Muscle of leg (tissue), 3 donors: ENCODE measurements at regions not wholly inside any gene's neighbourhood (a gene's known extent, or its start where the extent isn't known, plus 50 kb on each side); places are given as distances from the start of the nearest gene placed in this dataset.

ENCODE experiments used
- DNase-seq: peaks from one replicate; pipeline ENCODE4 v3.0.0; 2013
- H3K27ac ChIP-seq: one replicate; pipeline ENCODE4 v1.5.1; 2013; ENCODE audit warnings: mild to moderate bottlenecking, low read length, control low read depth
- H3K27me3 ChIP-seq: one replicate; pipeline ENCODE4 v1.6.1; 2013; ENCODE audit warnings: low read length; ENCODE audit not compliant: control insufficient read depth, insufficient read depth
- H3K36me3 ChIP-seq: one replicate; pipeline ENCODE4 v1.6.1; 2013; ENCODE audit warnings: low read length; ENCODE audit not compliant: control insufficient read depth, insufficient read depth
- H3K4me1 ChIP-seq: one replicate; pipeline ENCODE4 v1.6.1; 2013; ENCODE audit warnings: low read length; ENCODE audit not compliant: control insufficient read depth, insufficient read depth
- H3K4me3 ChIP-seq: one replicate; pipeline ENCODE4 v1.5.1; 2013; ENCODE audit warnings: low read length, control low read depth
- H3K9me3 ChIP-seq: replicated peaks from 2 replicates; pipeline ENCODE4 v1.6.1; 2013; ENCODE audit warnings: low read depth, low read length; ENCODE audit not compliant: control insufficient read depth
- WGBS: methylation state at CpG from one replicate; pipeline ENCODE4 v1.1.5; 2013; ENCODE audit warnings: missing lambda C conversion rate; ENCODE audit not compliant: insufficient coverage; 5-methylcytosine and 5-hydroxymethylcytosine counted together

DNA sequence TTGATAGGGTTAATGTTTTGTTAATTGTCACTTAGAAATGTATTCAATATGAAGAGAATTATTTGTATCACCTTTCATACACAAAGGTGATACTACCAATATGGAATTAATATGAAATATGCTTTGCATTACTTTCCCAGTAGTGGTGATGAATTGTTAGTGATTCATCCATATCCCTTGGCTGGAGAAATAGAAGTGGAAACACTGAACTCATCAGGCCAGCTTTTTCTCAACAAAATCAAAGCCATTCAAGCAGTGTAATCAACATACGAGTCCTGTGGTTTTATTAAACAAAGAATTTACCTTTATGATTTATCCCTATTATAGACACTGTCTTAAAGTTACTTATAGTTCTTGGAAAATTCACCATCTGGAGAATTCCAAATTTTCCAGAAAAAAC is 264.0 kb upstream of the MEF2C start:
- no CpG with 5 or more reads among the region's 1 CpG for WGBS
- Histone ChIP-seq H3K27ac (no peak overlapping the region), H3K27me3 (no peaks in the 10 kb centered on the region), H3K4me1 (no peaks in the 10 kb centered on the region), H3K4me3 (no peak overlapping the region), H3K9me3 (no peaks in the 10 kb centered on the region), H3K36me3 (no peaks in the 10 kb centered on the region)
- peak; percentile 23 for DNase-seq

DNA sequence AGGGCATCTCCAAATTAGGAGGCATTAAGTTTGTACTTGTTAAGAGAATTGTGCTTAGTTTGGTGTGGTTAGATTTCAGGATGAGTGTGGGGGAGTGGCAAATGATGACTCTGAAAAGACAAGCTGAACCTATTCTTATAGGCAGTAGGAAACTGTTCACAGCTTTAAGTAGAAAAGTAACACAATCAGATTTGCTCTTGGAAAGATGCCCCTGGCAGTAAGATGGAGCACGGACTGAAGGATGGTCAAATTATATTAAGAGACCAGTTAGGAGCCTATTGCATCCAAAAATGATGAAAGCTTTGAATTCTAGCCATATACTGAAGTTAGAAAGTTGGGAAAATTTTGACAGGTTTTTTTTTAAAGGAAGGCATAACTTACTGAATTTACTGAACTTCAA is 254.2 kb upstream of the MEF2C start:
- Histone ChIP-seq H3K9me3 (no peaks in the 10 kb centered on the region), H3K27ac (no peak overlapping the region), H3K4me3 (no peak overlapping the region), H3K4me1 (no peaks in the 10 kb centered on the region), H3K36me3 (no peaks in the 10 kb centered on the region), H3K27me3 (no peaks in the 10 kb centered on the region)
- WGBS: no CpG with 5 or more reads among the region's 1 CpG
- DNase-seq: no peak

DNA sequence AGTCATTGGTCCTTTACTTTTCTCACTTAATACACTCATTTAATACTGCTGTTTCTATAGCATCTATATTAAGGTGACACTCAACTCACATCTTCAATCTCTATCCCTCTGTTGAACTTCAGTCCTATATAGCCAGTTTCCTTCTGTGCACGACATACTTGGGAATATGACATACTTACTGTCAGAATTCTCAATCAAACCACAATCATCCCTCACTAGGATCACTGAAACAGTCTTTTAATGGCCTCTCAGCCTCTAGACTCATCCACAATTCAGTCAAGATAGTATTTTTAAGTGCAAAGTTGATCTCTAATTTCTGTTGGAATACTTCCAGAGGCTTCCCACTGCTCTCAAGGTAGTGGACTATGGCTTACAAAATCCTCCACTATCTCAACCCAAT is 251.0 kb upstream of the MEF2C start:
- H3K36me3 ChIP-seq: no peaks in the 10 kb centered on the region
- H3K4me3 ChIP-seq: no peak overlapping the region
- DNase-seq: no peak
- no peaks in the 10 kb centered on the region for H3K9me3 ChIP-seq
- no peaks in the 10 kb centered on the region for H3K4me1 ChIP-seq
- no peaks in the 10 kb centered on the region for H3K27me3 ChIP-seq
- 86% methylated on average over 1 of the region's 1 CpG for WGBS
- no peak overlapping the region for H3K27ac ChIP-seq

DNA sequence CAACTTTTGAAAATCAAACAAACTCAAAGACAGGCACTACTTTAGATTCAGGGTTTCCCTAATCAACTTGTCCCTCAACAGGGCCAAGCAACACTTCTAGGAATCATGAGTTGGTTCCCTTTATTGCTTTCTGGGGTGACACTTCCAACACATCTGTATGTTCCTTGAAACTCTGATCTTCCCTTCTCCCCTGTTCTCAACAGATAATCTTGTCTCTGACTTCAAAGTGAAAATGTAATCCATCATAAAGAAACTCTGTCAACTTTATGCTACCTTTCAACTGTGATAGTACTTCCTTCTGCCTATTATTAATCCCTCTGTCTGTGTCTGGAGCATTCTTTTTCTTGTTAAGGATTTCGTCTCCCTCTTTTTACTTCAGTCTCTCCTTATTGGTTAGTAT is 250.1 kb upstream of the MEF2C start:
- WGBS: no CpG with 5 or more reads among the region's 1 CpG

DNA sequence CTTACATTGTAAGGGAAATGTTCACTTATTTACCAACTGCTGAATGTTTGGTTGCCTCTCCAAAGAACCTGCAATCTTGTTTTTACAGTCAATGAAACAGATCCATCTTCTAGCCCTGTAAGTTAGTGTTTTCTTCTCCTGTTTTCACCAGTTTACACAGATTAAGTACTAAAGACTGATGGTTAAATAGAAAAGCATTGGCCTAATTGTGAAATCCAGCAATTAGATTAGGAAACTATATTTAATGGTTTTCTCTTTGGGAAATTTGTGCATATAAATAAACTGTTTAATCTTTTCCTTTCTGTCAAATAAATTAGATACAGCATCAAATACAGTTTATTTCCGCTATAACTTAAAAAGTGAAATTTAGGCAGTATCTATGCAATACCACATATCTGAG is 247.9 kb upstream of the MEF2C start:
- H3K4me3 ChIP-seq: no peak overlapping the region
- no peak for DNase-seq
- no peaks in the 10 kb centered on the region for H3K36me3 ChIP-seq
- H3K27me3 ChIP-seq: no peaks in the 10 kb centered on the region
- no peaks in the 10 kb centered on the region for H3K4me1 ChIP-seq
- H3K27ac ChIP-seq: no peak overlapping the region
- no CpG with 5 or more reads among the region's 1 CpG for WGBS
- H3K9me3 ChIP-seq: no peaks in the 10 kb centered on the region

More for the DNA sequence above, 250.1 kb upstream of the MEF2C start:
- no peak overlapping the region for H3K27ac ChIP-seq
- no peaks in the 10 kb centered on the region for H3K4me1 ChIP-seq
- no peaks in the 10 kb centered on the region for H3K9me3 ChIP-seq
- no peak for DNase-seq
- H3K36me3 ChIP-seq: no peaks in the 10 kb centered on the region
- no peaks in the 10 kb centered on the region for H3K27me3 ChIP-seq
- H3K4me3 ChIP-seq: no peak overlapping the region

DNA sequence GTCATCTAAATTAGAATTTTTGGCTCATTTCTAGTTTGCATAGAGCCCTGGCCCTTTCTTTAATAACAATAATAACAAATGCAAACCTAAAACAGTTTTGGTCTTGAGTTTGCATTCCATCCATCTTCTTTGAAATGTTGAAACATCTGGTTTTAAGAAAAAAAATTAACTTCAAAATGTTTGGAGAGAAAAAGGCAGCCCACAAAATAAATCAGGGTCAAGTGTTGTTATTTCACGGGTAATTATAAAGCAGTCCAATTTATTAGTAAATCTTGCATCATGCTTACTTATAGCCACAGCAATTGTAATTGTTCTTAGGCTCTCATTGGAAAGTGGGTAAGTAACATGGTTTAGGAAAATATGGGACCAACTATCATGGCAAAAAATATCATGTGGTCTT is 247.0 kb upstream of the MEF2C start:
- Histone ChIP-seq H3K36me3 (no peaks in the 10 kb centered on the region), H3K4me3 (no peak overlapping the region), H3K4me1 (no peaks in the 10 kb centered on the region), H3K9me3 (no peaks in the 10 kb centered on the region), H3K27me3 (no peaks in the 10 kb centered on the region), H3K27ac (no peak overlapping the region)
- DNase-seq: no peak
- WGBS: no CpG with 5 or more reads among the region's 1 CpG

DNA sequence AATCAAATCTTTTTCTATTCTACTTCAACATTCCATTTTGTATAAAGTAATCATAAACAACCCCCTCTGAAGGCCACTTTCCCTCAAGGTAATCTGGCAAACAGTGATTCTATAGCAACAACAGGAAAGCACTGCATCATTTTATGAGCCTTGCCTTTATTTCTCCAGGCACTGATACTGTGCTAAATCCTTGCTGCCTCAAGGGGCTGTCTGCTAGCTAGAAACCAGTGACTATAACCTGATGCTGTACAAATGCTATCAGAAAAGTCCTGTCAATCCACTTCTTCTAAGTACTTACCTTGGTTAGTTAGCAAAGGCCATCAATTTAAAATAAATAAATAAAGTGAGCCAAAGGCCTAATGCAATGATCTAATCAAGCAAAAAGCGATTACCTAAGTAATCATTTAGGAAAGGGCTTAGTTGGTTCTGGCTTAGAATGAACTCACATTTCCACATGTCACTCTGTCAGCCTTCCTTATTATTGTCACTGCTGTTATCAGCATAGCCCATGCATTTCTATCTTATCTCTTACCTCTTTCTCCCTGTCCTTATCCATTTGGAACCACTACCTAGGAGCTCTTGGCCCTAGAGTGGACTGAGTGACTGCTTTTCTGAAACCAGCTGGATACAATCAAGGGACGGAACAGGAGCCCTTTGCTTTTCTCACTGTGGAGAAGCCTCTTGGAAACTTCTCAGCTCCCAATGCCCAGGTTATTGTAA is 246.1 kb upstream of the MEF2C start:
- DNase-seq: no peak
- WGBS: no CpG with 5 or more reads among the region's 2 CpGs

DNA sequence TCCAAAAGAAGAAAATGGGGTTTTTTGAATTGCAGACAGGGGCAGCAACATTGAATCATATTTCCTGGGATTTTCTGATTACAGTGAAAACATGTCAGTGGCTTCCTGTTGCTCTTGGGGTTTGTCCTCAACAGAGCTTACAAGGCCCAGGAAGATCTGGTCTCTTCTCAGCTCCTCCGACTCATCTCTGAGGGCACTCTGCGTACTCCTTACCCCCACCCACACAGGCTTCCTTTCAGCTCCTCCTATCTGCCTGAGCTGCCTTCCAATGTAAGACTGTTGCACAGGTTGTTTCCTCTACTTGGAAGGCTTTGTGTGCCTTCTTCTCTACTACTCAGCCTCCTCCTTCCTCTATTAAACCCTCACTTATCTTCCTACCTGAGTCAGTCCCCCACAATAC is 245.1 kb upstream of the MEF2C start:
- no peak overlapping the region for H3K4me3 ChIP-seq
- DNase-seq: no peak
- H3K27me3 ChIP-seq: no peaks in the 10 kb centered on the region
- 83% methylated on average over 2 of the region's 2 CpGs for WGBS
- no peaks in the 10 kb centered on the region for H3K36me3 ChIP-seq
- H3K4me1 ChIP-seq: no peaks in the 10 kb centered on the region
- H3K9me3 ChIP-seq: no peaks in the 10 kb centered on the region
- H3K27ac ChIP-seq: no peak overlapping the region

More for the DNA sequence above, 246.1 kb upstream of the MEF2C start:
- Histone ChIP-seq H3K9me3 (no peaks in the 10 kb centered on the region), H3K4me3 (no peak overlapping the region), H3K4me1 (no peaks in the 10 kb centered on the region), H3K36me3 (no peaks in the 10 kb centered on the region), H3K27me3 (no peaks in the 10 kb centered on the region), H3K27ac (no peak overlapping the region)

DNA sequence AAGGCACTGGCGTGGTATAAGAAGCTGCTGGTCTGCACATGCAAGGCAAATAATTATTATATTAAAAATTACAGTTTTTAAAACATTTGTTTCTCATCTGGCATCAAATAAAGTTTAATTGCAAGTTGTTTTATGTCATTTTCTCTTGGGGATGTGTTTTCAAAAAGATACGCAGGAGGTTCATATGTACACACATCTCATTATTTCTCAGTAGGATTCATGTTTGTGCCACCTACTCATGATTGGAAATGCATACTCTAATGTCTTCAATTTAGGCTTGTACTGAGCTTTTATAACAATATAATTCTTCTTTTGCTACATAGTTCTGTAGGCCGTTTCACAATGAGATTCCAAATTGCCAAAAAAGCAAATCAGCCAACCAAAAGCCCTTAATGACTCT is 244.2 kb upstream of the MEF2C start:
- Histone ChIP-seq H3K27me3 (no peaks in the 10 kb centered on the region), H3K27ac (no peak overlapping the region), H3K9me3 (no peaks in the 10 kb centered on the region), H3K4me1 (no peaks in the 10 kb centered on the region), H3K36me3 (no peaks in the 10 kb centered on the region), H3K4me3 (no peak overlapping the region)
- no peak for DNase-seq
- no CpG with 5 or more reads among the region's 3 CpGs for WGBS

DNA sequence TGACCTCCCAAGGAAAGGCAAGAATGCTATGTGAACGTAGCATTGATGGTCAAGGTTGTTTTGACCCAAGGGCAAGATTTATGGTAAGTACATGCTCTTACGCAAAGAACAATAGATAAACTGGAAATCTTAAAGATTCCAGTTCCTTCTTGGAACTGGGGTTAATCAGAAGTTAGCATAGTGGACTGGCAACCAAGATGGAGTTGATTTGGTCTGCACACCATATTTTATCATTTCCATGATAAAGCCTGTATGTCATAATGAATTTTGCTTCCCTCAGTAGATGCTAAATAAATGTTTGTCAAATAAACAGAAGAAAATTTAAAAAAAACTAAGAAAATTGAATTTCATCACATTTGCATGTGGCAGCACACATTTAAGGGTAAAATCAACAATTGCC is 242.4 kb upstream of the MEF2C start:
- H3K27me3 ChIP-seq: no peaks in the 10 kb centered on the region
- H3K27ac ChIP-seq: no peak overlapping the region
- no peaks in the 10 kb centered on the region for H3K4me1 ChIP-seq
- H3K36me3 ChIP-seq: no peaks in the 10 kb centered on the region
- H3K9me3 ChIP-seq: no peaks in the 10 kb centered on the region
- no peak for DNase-seq
- 70% methylated on average over 1 of the region's 2 CpGs for WGBS
- H3K4me3 ChIP-seq: no peak overlapping the region

DNA sequence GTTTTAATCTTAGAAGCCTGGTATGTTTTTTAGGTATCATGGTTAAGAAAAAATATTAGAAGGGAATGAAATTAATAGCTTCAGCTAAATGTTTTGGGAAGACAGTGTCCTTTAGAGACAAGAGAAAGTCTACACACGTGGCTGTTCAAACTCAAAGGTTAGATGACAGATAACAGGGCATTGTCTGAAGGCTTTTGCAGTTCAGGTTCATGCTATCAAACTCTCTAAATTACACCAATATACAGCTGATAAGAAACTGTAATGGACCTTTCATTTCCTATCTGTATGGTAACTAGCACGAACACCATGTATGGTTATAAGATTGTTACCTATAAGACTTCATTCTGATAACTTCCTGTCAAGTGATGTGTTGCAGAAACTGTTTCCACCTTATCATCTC is 240.6 kb upstream of the MEF2C start:
- Histone ChIP-seq H3K36me3 (no peaks in the 10 kb centered on the region), H3K27ac (no peak overlapping the region), H3K27me3 (no peaks in the 10 kb centered on the region), H3K9me3 (no peaks in the 10 kb centered on the region), H3K4me1 (no peaks in the 10 kb centered on the region), H3K4me3 (no peak overlapping the region)
- no peak for DNase-seq
- no CpG with 5 or more reads among the region's 2 CpGs for WGBS
